HG02798 (cell line): ENCODE measurements at regions not wholly inside any gene's neighbourhood (a gene's known extent, or its start where the extent isn't known, plus 50 kb on each side); places are given as distances from the start of the nearest gene placed in this dataset.
"Not testable (repeated sequence)": the region's sequence is repeated elsewhere in the genome, so short reads cannot be mapped to it uniquely, and the experiment has no call there.

Source experiments
- ATAC-seq: cut with Tn5 transposase; IDR thresholded peaks from one replicate; pipeline ENCODE4 v1.9.1; 2021; ENCODE audit warnings: mild to moderate bottlenecking; ENCODE audit not compliant: unreplicated experiment, poor library complexity

GRCh38 chr1:163633366-163633765 is 311.6 kb downstream of the NUF2 start:
- ATAC-seq: no peak

GRCh38 chr1:163645676-163646075 is 323.9 kb downstream of the NUF2 start:
- ATAC-seq: not testable (repeated sequence)

GRCh38 chr1:163650624-163651023 is 328.9 kb downstream of the NUF2 start:
- no peak for ATAC-seq

GRCh38 chr1:163652441-163652840 is 330.7 kb downstream of the NUF2 start:
- ATAC-seq: no peak

- no peak for ATAC-seq
These were observed 333.8 kb downstream of the NUF2 start for GRCh38 chr1:163655565-163655964.

- ATAC-seq: no peak
These were observed 334.5 kb downstream of the NUF2 start for GRCh38 chr1:163656095-163656759.

GRCh38 chr1:163657719-163658118 is 336.0 kb downstream of the NUF2 start:
- ATAC-seq: no peak

GRCh38 chr1:163661391-163661790 is 339.6 kb downstream of the NUF2 start:
- no peak for ATAC-seq

- ATAC-seq: no peak
These were observed 343.0 kb downstream of the NUF2 start for GRCh38 chr1:163664671-163665335.

GRCh38 chr1:163668472-163668871 is 346.7 kb downstream of the NUF2 start:
- ATAC-seq: no peak

GRCh38 chr1:163670989-163671757 is 349.4 kb downstream of the NUF2 start:
- ATAC-seq: no peak

GRCh38 chr1:163672976-163673758 is 351.4 kb downstream of the NUF2 start:
- no peak for ATAC-seq

GRCh38 chr1:163673759-163674151 is 352.0 kb downstream of the NUF2 start:
- ATAC-seq: no peak

GRCh38 chr1:163674236-163674635 is 352.5 kb downstream of the NUF2 start:
- ATAC-seq: no peak

GRCh38 chr1:163684785-163685184 is 363.0 kb downstream of the NUF2 start:
- ATAC-seq: no peak

- ATAC-seq: no peak
These were observed 370.5 kb downstream of the NUF2 start for GRCh38 chr1:163692266-163692665.

GRCh38 chr1:163697137-163697536 is 375.4 kb downstream of the NUF2 start:
- ATAC-seq: peak; percentile 61

GRCh38 chr1:163701783-163702374 is 380.1 kb downstream of the NUF2 start:
- no peak for ATAC-seq

- ATAC-seq: no peak
These were observed 382.0 kb downstream of the NUF2 start for GRCh38 chr1:163703794-163704193.

GRCh38 chr1:163706915-163707314 is 385.2 kb downstream of the NUF2 start:
- no peak for ATAC-seq
